ENCODE measurements at regions not wholly inside any gene's neighbourhood (a gene's known extent, or its start where the extent isn't known, plus 50 kb on each side); places are given as distances from the start of the nearest gene placed in this dataset.

- TF ChIP-seq POLR2AphosphoS5 (IDR thresholded peaks at IDR 0.05) (no peak), POLR2A (IDR thresholded peaks at IDR 0.05) (no peak), CTCF (IDR thresholded peaks at IDR 0.05) (no peak)
Observed at GRCh38 chr6:101241442-101241841, 152.1 kb upstream of the GRIK2 start.
